ENCODE measurements at regions not wholly inside any gene's neighbourhood (a gene's known extent, or its start where the extent isn't known, plus 50 kb on each side); places are given as distances from the start of the nearest gene placed in this dataset.

DNA sequence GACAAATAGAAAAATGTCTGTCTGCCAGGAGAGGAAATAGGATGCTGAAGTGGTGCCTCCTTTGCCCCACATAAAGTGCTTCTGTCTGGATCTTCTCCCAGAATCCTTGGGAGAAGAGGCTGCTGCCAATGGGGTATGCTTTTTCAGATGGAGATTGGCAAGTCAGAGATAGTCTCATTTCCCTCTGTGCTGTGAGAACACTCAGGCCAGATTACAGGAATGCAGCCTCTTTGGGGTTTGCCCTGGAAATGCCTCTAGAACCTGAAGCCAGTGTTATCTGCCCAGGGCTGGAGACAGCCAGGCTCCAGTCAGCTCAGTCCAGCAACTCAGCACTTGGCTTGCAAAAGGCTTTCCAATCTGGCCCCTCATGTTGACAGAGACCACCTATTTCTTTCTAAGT, 119.1 kb upstream of the PHYHIPL start:
- TF ChIP-seq CTCF (IDR thresholded peaks at IDR 0.05; ENCODE audit: unreplicated experiment): no peak
- Mint-ChIP-seq H3K27ac (no peak overlapping the region), H3K9me3 (peaks cover 13% of the 10 kb centered on the region), H3K4me3 (no peak overlapping the region), H3K4me1 (no peaks in the 10 kb centered on the region), H3K36me3 (no peaks in the 10 kb centered on the region), H3K27me3 (ENCODE audit: low read depth) (no peaks in the 10 kb centered on the region)
- DNase-seq (ENCODE audit: low spot score in 2 of 2, unreplicated experiment in 2 of 2): no peak

DNA sequence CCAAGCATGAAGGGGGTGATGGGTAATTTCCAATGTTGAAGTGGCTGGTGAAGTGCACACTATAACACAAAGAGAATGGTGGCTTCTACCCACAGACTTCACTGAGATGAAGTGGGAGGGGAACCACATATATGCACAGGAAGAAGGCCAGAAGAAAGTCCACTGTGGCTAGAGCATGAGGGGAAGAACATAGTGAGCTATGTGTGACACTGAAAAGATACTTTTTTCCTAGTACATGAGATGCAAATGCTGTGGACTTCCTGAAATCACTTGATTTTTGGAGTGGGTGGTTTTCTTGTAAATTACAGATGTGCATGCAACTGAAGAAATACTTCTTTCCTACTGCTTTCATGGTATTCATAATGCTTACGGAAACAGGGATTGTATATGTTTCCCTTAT, 115.6 kb upstream of the PHYHIPL start:
- no peak overlapping the region for H3K4me3 Mint-ChIP-seq
- no peaks in the 10 kb centered on the region for H3K4me1 Mint-ChIP-seq
- no peaks in the 10 kb centered on the region for H3K9me3 Mint-ChIP-seq
- H3K36me3 Mint-ChIP-seq: no peaks in the 10 kb centered on the region
- no peak overlapping the region for H3K27ac Mint-ChIP-seq
- no peaks in the 10 kb centered on the region for H3K27me3 Mint-ChIP-seq (ENCODE audit: low read depth)
- no peak for DNase-seq (ENCODE audit: low spot score in 2 of 2, unreplicated experiment in 2 of 2)
- TF ChIP-seq CTCF (IDR thresholded peaks at IDR 0.05; ENCODE audit: unreplicated experiment): no peak

DNA sequence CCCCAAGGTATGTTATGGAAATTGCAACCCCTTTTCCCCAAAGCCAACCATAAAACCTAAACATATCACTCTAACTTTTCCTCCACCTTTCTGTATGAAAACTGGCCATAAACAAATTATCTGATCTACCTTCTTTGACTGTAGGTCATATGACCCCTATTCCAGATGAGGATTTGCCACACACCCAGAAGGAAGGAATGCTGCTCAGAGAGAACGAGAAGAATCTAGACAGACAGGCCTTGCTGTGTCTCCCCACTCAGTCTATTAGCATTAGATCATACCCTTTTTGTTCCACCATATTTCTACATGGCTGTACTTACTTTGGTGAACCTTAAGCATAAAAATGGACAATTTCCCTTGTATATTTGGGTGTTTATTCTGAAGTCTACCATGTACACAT, 113.0 kb upstream of the PHYHIPL start:
- no peaks in the 10 kb centered on the region for H3K36me3 Mint-ChIP-seq
- DNase-seq (ENCODE audit: low spot score in 2 of 2, unreplicated experiment in 2 of 2): no peak
- no peak overlapping the region for H3K4me3 Mint-ChIP-seq
- no peaks in the 10 kb centered on the region for H3K27me3 Mint-ChIP-seq (ENCODE audit: low read depth)
- no peaks in the 10 kb centered on the region for H3K4me1 Mint-ChIP-seq
- H3K27ac Mint-ChIP-seq: no peak overlapping the region
- no peak for TF ChIP-seq CTCF (IDR thresholded peaks at IDR 0.05; ENCODE audit: unreplicated experiment)
- peaks cover 4% of the 10 kb centered on the region for H3K9me3 Mint-ChIP-seq

DNA sequence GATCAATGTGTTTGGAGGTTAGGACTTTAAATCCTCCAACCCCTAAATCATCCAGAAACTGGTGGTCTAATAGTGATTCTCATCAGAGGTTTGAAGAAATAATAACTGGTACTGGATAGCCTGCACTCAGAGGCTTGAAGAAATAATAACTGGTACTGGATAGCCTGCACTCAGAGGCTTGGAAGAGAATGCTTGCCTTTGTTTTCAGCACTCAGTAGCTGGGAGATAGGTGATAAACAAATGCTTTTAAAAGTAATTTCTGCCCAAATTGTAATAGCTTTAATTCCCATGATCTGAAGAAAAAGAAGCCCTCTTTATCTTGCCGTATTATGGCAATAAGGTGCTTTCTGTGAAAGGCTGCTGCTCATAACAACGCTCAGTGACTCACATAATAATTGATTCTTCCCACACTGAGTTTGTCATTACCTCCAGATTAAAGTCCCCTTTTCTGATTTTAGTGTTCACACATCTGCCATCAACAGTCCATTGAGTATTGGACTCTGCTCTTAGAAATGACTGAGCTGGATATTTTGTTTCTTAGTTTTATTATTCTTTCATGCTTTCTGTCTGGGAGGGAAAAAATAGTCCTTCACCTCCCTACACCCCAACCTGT, 112.3 kb upstream of the PHYHIPL start:
- H3K4me1 Mint-ChIP-seq: no peaks in the 10 kb centered on the region
- H3K36me3 Mint-ChIP-seq: no peaks in the 10 kb centered on the region
- H3K4me3 Mint-ChIP-seq: no peak overlapping the region
- H3K9me3 Mint-ChIP-seq: peaks cover 4% of the 10 kb centered on the region
- TF ChIP-seq CTCF (IDR thresholded peaks at IDR 0.05; ENCODE audit: unreplicated experiment): no peak
- DNase-seq (ENCODE audit: low spot score in 2 of 2, unreplicated experiment in 2 of 2): no peak
- H3K27me3 Mint-ChIP-seq (ENCODE audit: low read depth): no peaks in the 10 kb centered on the region
- no peak overlapping the region for H3K27ac Mint-ChIP-seq

GRCh38 chr10:59064759-59065539, 111.5 kb upstream of the PHYHIPL start:
- no peak for TF ChIP-seq CTCF (IDR thresholded peaks at IDR 0.05; ENCODE audit: unreplicated experiment)
- Mint-ChIP-seq H3K4me3 (no peak overlapping the region), H3K4me1 (no peaks in the 10 kb centered on the region), H3K36me3 (no peaks in the 10 kb centered on the region), H3K27me3 (ENCODE audit: low read depth) (no peaks in the 10 kb centered on the region), H3K27ac (no peak overlapping the region), H3K9me3 (peaks cover 4% of the 10 kb centered on the region)
- DNase-seq (ENCODE audit: low spot score in 2 of 2, unreplicated experiment in 2 of 2): no peak
